ENCODE measurements at regions not wholly inside any gene's neighbourhood (a gene's known extent, or its start where the extent isn't known, plus 50 kb on each side); places are given as distances from the start of the nearest gene placed in this dataset.
"Not testable (repeated sequence)": the region's sequence is repeated elsewhere in the genome, so short reads cannot be mapped to it uniquely, and the experiment has no call there.

GRCh38 chr10:2358586-2358985 is 621.3 kb upstream of the ADARB2 start:
- DNase-seq (ENCODE audit: low read depth in 2 of 2) = no peak

- no peak for DNase-seq (ENCODE audit: low read depth in 2 of 2)
Observed at GRCh38 chr10:2356670-2357069, 619.3 kb upstream of the ADARB2 start.

GRCh38 chr10:2351566-2351965 is 614.2 kb upstream of the ADARB2 start:
- DNase-seq (ENCODE audit: low read depth in 2 of 2) = no peak

GRCh38 chr10:2342206-2342605 is 604.9 kb upstream of the ADARB2 start:
- no peak for DNase-seq (ENCODE audit: low read depth in 2 of 2)

- no peak for DNase-seq (ENCODE audit: low read depth in 2 of 2)
Observed at GRCh38 chr10:2340831-2341647, 603.7 kb upstream of the ADARB2 start.

- DNase-seq (ENCODE audit: low read depth in 2 of 2) = no peak
Observed at GRCh38 chr10:2335626-2336025, 598.3 kb upstream of the ADARB2 start.

- no peak for DNase-seq (ENCODE audit: low read depth in 2 of 2)
Observed at GRCh38 chr10:2334575-2334974, 597.2 kb upstream of the ADARB2 start.

GRCh38 chr10:2329082-2329481 is 591.8 kb upstream of the ADARB2 start:
- DNase-seq (ENCODE audit: low read depth in 2 of 2) = no peak

- DNase-seq (ENCODE audit: low read depth in 2 of 2) = no peak
Observed at GRCh38 chr10:2326411-2326810, 589.1 kb upstream of the ADARB2 start.

GRCh38 chr10:2315045-2315485 is 577.7 kb upstream of the ADARB2 start:
- DNase-seq (ENCODE audit: low read depth in 2 of 2) = not testable (repeated sequence)

GRCh38 chr10:2306081-2306480 is 568.8 kb upstream of the ADARB2 start:
- DNase-seq (ENCODE audit: low read depth in 2 of 2) = no peak

GRCh38 chr10:2303169-2303568 is 565.8 kb upstream of the ADARB2 start:
- DNase-seq (ENCODE audit: low read depth in 2 of 2) = no peak

- DNase-seq (ENCODE audit: low read depth in 2 of 2) = no peak
Observed at GRCh38 chr10:2301227-2301626, 563.9 kb upstream of the ADARB2 start.

GRCh38 chr10:2300231-2300630 is 562.9 kb upstream of the ADARB2 start:
- no peak for DNase-seq (ENCODE audit: low read depth in 2 of 2)

GRCh38 chr10:2296179-2296891 is 559.0 kb upstream of the ADARB2 start:
- DNase-seq (ENCODE audit: low read depth in 2 of 2) = no peak

- DNase-seq (ENCODE audit: low read depth in 2 of 2) = no peak
Observed at GRCh38 chr10:2294739-2295138, 557.4 kb upstream of the ADARB2 start.

GRCh38 chr10:2284071-2284470 is 546.7 kb upstream of the ADARB2 start:
- no peak for DNase-seq (ENCODE audit: low read depth in 2 of 2)

- DNase-seq (ENCODE audit: low read depth in 2 of 2) = no peak
Observed at GRCh38 chr10:2282202-2282601, 544.9 kb upstream of the ADARB2 start.

- DNase-seq (ENCODE audit: low read depth in 2 of 2) = no peak
Observed at GRCh38 chr10:2280713-2281300, 543.5 kb upstream of the ADARB2 start.

GRCh38 chr10:2279711-2280110 is 542.4 kb upstream of the ADARB2 start:
- DNase-seq (ENCODE audit: low read depth in 2 of 2) = no peak

- DNase-seq (ENCODE audit: low read depth in 2 of 2) = no peak
Observed at GRCh38 chr10:2278363-2278762, 541.0 kb upstream of the ADARB2 start.

- no peak for DNase-seq (ENCODE audit: low read depth in 2 of 2)
Observed at GRCh38 chr10:2263561-2263960, 526.2 kb upstream of the ADARB2 start.

GRCh38 chr10:2262878-2263277 is 525.6 kb upstream of the ADARB2 start:
- DNase-seq (ENCODE audit: low read depth in 2 of 2) = no peak
